ENCODE measurements at regions not wholly inside any gene's neighbourhood (a gene's known extent, or its start where the extent isn't known, plus 50 kb on each side); places are given as distances from the start of the nearest gene placed in this dataset.

- no peak for ATAC-seq (ENCODE audit: low FRiP score)
Measured at GRCh38 chr2:34892766-34893165, 1293.7 kb upstream of the FAM98A start.

GRCh38 chr2:34892256-34892655 is 1293.2 kb upstream of the FAM98A start:
- Histone ChIP-seq H3K4me3 (ENCODE audit: low read length in 2 of 2) (no peak overlapping the region), H3K36me3 (ENCODE audit: control insufficient read depth in 1 of 2, insufficient read depth in 2 of 2, low read length in 1 of 2) (no peaks in the 10 kb centered on the region), H3K27me3 (ENCODE audit: control insufficient read depth in 1 of 2, insufficient read depth in 2 of 2, low read length in 1 of 2) (no peaks in the 10 kb centered on the region), H3K27ac (ENCODE audit: low read depth in 1 of 2, low read length in 2 of 2) (no peak overlapping the region), H3K4me1 (ENCODE audit: control insufficient read depth in 1 of 2, insufficient read depth in 2 of 2, low read length in 2 of 2) (no peaks in the 10 kb centered on the region), H3K9me3 (ENCODE audit: control insufficient read depth, low read length) (no peaks in the 10 kb centered on the region)
- intact Hi-C loops (cut with DNase I), result no loop called here
- ATAC-seq (ENCODE audit: low FRiP score), result no peak
- no peak for DNase-seq
- 62 to 67% methylated on average over 5 of the region's 5 CpGs for WGBS, 2 donors

More at GRCh38 chr2:34892766-34893165, 1293.7 kb upstream of the FAM98A start:
- no peaks in the 10 kb centered on the region for H3K36me3 ChIP-seq (ENCODE audit: control insufficient read depth in 1 of 2, insufficient read depth in 2 of 2, low read length in 1 of 2)
- no peak overlapping the region for H3K4me3 ChIP-seq (ENCODE audit: low read length in 2 of 2)
- H3K4me1 ChIP-seq (ENCODE audit: control insufficient read depth in 1 of 2, insufficient read depth in 2 of 2, low read length in 2 of 2), result no peaks in the 10 kb centered on the region
- no peaks in the 10 kb centered on the region for H3K27me3 ChIP-seq (ENCODE audit: control insufficient read depth in 1 of 2, insufficient read depth in 2 of 2, low read length in 1 of 2)
- no peak for DNase-seq
- no peak overlapping the region for H3K27ac ChIP-seq (ENCODE audit: low read depth in 1 of 2, low read length in 2 of 2)
- intact Hi-C loops (cut with DNase I), result no loop called here
- no peaks in the 10 kb centered on the region for H3K9me3 ChIP-seq (ENCODE audit: control insufficient read depth, low read length)
- 16 to 21% methylated on average over 2 of the region's 2 CpGs for WGBS, 2 donors

DNA sequence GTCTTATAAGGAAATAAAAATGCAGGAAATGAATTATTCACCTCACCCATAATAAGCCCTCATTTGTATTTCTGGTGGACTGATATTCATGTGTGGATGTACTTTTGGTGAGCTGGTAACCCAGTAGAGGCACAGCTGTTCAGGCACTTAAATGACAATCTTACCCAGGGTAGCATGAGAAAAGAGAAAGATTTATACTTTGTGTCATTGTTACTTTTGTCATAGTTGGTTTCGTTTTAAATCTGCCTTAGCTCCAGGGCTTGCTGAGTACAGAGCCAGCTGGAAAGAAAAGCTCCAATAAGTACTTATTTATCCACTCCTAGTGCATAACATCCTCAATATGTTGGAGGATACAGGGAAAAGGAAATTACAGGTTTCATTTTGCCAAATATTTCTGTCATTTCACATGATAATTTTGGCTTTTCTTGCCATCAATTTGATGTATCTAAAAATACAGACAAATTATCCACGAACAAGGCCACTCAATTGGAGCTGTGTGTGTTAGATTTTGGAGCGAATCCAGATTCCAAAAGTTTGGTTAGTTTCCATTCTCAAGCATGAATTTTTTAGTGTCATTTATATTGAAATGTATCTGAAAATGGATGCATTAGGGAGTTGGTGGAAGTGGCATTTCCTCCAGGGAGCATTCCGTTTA is 1276.1 kb upstream of the FAM98A start:
- Histone ChIP-seq H3K9me3 (ENCODE audit: control insufficient read depth, low read length) (no peaks in the 10 kb centered on the region), H3K4me3 (ENCODE audit: low read length in 2 of 2) (no peak overlapping the region), H3K4me1 (ENCODE audit: control insufficient read depth in 1 of 2, insufficient read depth in 2 of 2, low read length in 2 of 2) (no peaks in the 10 kb centered on the region), H3K27ac (ENCODE audit: low read depth in 1 of 2, low read length in 2 of 2) (no peak overlapping the region), H3K27me3 (ENCODE audit: control insufficient read depth in 1 of 2, insufficient read depth in 2 of 2, low read length in 1 of 2) (peaks cover 0 to 2% of the 10 kb centered on the region in 2 donors), H3K36me3 (ENCODE audit: control insufficient read depth in 1 of 2, insufficient read depth in 2 of 2, low read length in 1 of 2) (no peaks in the 10 kb centered on the region)
- DNase-seq, result no peak
- ATAC-seq (ENCODE audit: low FRiP score), result no peak
- intact Hi-C loops (cut with DNase I), result no loop called here
- WGBS, 2 donors, result 13 to 22% methylated on average over 4 of the region's 4 CpGs

- Histone ChIP-seq H3K27me3 (ENCODE audit: control insufficient read depth in 1 of 2, insufficient read depth in 2 of 2, low read length in 1 of 2) (no peaks in the 10 kb centered on the region), H3K27ac (ENCODE audit: low read depth in 1 of 2, low read length in 2 of 2) (no peak overlapping the region), H3K9me3 (ENCODE audit: control insufficient read depth, low read length) (peaks cover 4% of the 10 kb centered on the region), H3K4me3 (ENCODE audit: low read length in 2 of 2) (no peak overlapping the region), H3K36me3 (ENCODE audit: control insufficient read depth in 1 of 2, insufficient read depth in 2 of 2, low read length in 1 of 2) (no peaks in the 10 kb centered on the region), H3K4me1 (ENCODE audit: control insufficient read depth in 1 of 2, insufficient read depth in 2 of 2, low read length in 2 of 2) (no peaks in the 10 kb centered on the region)
- intact Hi-C loops (cut with DNase I), result no loop called here
- ATAC-seq (ENCODE audit: low FRiP score) (no peak), DNase-seq (no peak)
- WGBS, 2 donors, result 78 to 95% methylated on average over 5 of the region's 5 CpGs
Measured at GRCh38 chr2:34853646-34854045, 1254.5 kb upstream of the FAM98A start.

DNA sequence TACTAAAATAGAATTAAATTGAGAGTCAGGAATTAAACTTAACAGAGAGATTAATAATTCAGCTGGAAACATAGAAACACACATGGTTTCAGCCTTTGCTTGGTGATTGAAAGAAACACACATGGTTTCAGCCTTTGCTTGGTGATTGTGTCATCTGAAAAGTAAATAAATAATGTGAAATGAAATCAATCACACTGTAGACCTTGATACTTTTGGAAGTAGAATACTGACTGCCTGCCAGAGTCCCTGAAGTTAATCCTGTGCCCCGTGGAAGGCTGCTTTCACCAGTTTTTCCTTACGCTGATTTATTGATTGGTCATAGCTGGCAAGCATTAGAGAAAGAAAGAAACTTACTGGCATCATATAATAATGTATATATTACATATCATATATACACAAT is 1252.7 kb upstream of the FAM98A start:
- DNase-seq, result no peak
- no peak overlapping the region for H3K27ac ChIP-seq (ENCODE audit: low read depth in 1 of 2, low read length in 2 of 2)
- H3K4me3 ChIP-seq (ENCODE audit: low read length in 2 of 2), result no peak overlapping the region
- intact Hi-C loops (cut with DNase I), result no loop called here
- H3K36me3 ChIP-seq (ENCODE audit: control insufficient read depth in 1 of 2, insufficient read depth in 2 of 2, low read length in 1 of 2), result no peaks in the 10 kb centered on the region
- ATAC-seq (ENCODE audit: low FRiP score), result no peak
- H3K9me3 ChIP-seq (ENCODE audit: control insufficient read depth, low read length), result peaks cover 6% of the 10 kb centered on the region
- H3K27me3 ChIP-seq (ENCODE audit: control insufficient read depth in 1 of 2, insufficient read depth in 2 of 2, low read length in 1 of 2), result no peaks in the 10 kb centered on the region
- 25 to 29% methylated on average over 2 of the region's 2 CpGs for WGBS, 2 donors
- no peaks in the 10 kb centered on the region for H3K4me1 ChIP-seq (ENCODE audit: control insufficient read depth in 1 of 2, insufficient read depth in 2 of 2, low read length in 2 of 2)

- 82 to 87% methylated on average over 3 of the region's 3 CpGs for whole genome bisulfite sequencing, 2 donors
- ATAC-seq (ENCODE audit: low FRiP score), result no peak
Measured at GRCh38 chr2:34849827-34850226, 1250.7 kb upstream of the FAM98A start.

DNA sequence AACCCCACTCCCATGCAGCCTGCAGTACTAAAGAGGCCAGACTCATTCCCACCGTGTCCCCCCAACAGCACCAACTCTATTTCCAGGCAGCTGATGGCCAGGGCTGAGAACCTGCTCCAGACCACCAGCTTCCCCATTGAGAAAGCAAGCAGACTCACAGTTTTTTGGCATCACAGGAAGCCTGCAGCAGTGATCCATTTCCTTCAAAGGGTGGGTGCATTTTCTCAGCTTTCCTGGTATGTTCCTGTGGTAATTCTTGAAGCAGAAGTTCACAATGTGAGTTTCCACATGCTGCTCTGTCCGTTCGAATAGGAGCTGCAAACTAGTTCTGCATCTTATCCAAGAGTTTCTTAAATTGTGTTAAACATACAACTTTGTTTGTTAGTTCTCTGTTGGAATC is 1249.6 kb upstream of the FAM98A start:
- Histone ChIP-seq H3K27ac (ENCODE audit: low read depth in 1 of 2, low read length in 2 of 2) (no peak overlapping the region), H3K4me3 (ENCODE audit: low read length in 2 of 2) (no peak overlapping the region), H3K9me3 (ENCODE audit: control insufficient read depth, low read length) (peaks cover 1% of the 10 kb centered on the region), H3K27me3 (ENCODE audit: control insufficient read depth in 1 of 2, insufficient read depth in 2 of 2, low read length in 1 of 2) (no peaks in the 10 kb centered on the region), H3K4me1 (ENCODE audit: control insufficient read depth in 1 of 2, insufficient read depth in 2 of 2, low read length in 2 of 2) (no peaks in the 10 kb centered on the region), H3K36me3 (ENCODE audit: control insufficient read depth in 1 of 2, insufficient read depth in 2 of 2, low read length in 1 of 2) (no peaks in the 10 kb centered on the region)
- WGBS, 2 donors, result 81 to 83% methylated on average over 3 of the region's 3 CpGs
- no peak for ATAC-seq (ENCODE audit: low FRiP score)
- intact Hi-C loops (cut with DNase I), result no loop called here
- no peak for DNase-seq

More at GRCh38 chr2:34849827-34850226, 1250.7 kb upstream of the FAM98A start:
- no peak for DNase-seq
- no peak overlapping the region for H3K27ac ChIP-seq (ENCODE audit: low read depth in 1 of 2, low read length in 2 of 2)
- no peaks in the 10 kb centered on the region for H3K27me3 ChIP-seq (ENCODE audit: control insufficient read depth in 1 of 2, insufficient read depth in 2 of 2, low read length in 1 of 2)
- no peaks in the 10 kb centered on the region for H3K4me1 ChIP-seq (ENCODE audit: control insufficient read depth in 1 of 2, insufficient read depth in 2 of 2, low read length in 2 of 2)
- peaks cover 4% of the 10 kb centered on the region for H3K9me3 ChIP-seq (ENCODE audit: control insufficient read depth, low read length)
- H3K4me3 ChIP-seq (ENCODE audit: low read length in 2 of 2), result no peak overlapping the region
- H3K36me3 ChIP-seq (ENCODE audit: control insufficient read depth in 1 of 2, insufficient read depth in 2 of 2, low read length in 1 of 2), result no peaks in the 10 kb centered on the region
- intact Hi-C loops (cut with DNase I), result no loop called here

- Histone ChIP-seq H3K36me3 (ENCODE audit: control insufficient read depth in 1 of 2, insufficient read depth in 2 of 2, low read length in 1 of 2) (no peaks in the 10 kb centered on the region), H3K27me3 (ENCODE audit: control insufficient read depth in 1 of 2, insufficient read depth in 2 of 2, low read length in 1 of 2) (no peaks in the 10 kb centered on the region), H3K4me1 (ENCODE audit: control insufficient read depth in 1 of 2, insufficient read depth in 2 of 2, low read length in 2 of 2) (no peaks in the 10 kb centered on the region), H3K27ac (ENCODE audit: low read depth in 1 of 2, low read length in 2 of 2) (no peak overlapping the region), H3K9me3 (ENCODE audit: control insufficient read depth, low read length) (peaks cover 1% of the 10 kb centered on the region), H3K4me3 (ENCODE audit: low read length in 2 of 2) (no peak overlapping the region)
- no peak for ATAC-seq (ENCODE audit: low FRiP score)
- no peak for DNase-seq
- 64 to 70% methylated on average over 2 of the region's 2 CpGs for WGBS, 2 donors
- intact Hi-C loops (cut with DNase I), result no loop called here
Measured at GRCh38 chr2:34848132-34848531, 1249.0 kb upstream of the FAM98A start.

DNA sequence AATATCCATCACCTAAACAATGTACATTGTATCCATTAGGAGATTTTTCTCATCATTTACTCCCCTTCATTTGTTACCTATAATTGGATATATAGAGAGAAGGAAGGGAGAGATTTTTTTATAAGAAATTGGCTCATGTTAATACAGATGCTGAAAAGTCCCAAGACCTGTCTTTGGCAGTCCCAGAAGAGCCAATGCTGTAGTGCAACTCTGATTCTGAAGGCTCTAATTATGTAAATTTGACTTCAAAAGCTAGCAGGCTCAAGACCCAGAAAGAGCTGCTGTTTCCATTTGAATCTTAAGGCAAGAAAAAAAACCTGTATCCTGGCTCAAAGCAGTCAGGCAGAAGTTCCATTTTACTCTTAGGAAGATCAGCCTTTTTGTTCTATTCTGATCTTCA is 1245.5 kb upstream of the FAM98A start:
- Histone ChIP-seq H3K4me1 (ENCODE audit: control insufficient read depth in 1 of 2, insufficient read depth in 2 of 2, low read length in 2 of 2) (no peaks in the 10 kb centered on the region), H3K27ac (ENCODE audit: low read depth in 1 of 2, low read length in 2 of 2) (no peak overlapping the region), H3K4me3 (ENCODE audit: low read length in 2 of 2) (no peak overlapping the region), H3K36me3 (ENCODE audit: control insufficient read depth in 1 of 2, insufficient read depth in 2 of 2, low read length in 1 of 2) (no peaks in the 10 kb centered on the region), H3K27me3 (ENCODE audit: control insufficient read depth in 1 of 2, insufficient read depth in 2 of 2, low read length in 1 of 2) (no peaks in the 10 kb centered on the region), H3K9me3 (ENCODE audit: control insufficient read depth, low read length) (peaks cover 1% of the 10 kb centered on the region)
- DNase-seq (no peak), ATAC-seq (ENCODE audit: low FRiP score) (no peak)
- intact Hi-C loops (cut with DNase I), result no loop called here

All from aorta (tissue), 5 donors.